ENCODE measurements at regions not wholly inside any gene's neighbourhood (a gene's known extent, or its start where the extent isn't known, plus 50 kb on each side); places are given as distances from the start of the nearest gene placed in this dataset.

DNA sequence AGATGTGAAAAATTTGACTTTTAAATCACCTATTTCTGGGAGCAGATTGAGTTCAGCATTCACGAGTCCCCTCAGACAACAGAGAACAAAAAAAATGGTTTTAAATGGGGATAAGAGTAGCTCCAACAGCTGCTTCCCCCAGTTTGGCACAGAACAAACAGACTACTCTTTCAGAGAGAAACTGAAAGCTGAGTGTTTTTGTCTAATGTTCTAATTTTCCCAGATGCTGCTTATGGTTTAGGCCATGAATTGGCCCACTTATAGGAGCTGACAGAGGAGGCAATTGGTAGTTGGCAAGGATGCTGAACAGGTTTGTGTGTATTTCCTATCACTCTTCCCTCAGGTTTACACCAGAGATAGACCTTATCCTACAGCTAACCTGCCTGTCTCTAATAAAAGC, 1637.4 kb upstream of the PRMT6 start:
- TF ChIP-seq, protein P1, sequence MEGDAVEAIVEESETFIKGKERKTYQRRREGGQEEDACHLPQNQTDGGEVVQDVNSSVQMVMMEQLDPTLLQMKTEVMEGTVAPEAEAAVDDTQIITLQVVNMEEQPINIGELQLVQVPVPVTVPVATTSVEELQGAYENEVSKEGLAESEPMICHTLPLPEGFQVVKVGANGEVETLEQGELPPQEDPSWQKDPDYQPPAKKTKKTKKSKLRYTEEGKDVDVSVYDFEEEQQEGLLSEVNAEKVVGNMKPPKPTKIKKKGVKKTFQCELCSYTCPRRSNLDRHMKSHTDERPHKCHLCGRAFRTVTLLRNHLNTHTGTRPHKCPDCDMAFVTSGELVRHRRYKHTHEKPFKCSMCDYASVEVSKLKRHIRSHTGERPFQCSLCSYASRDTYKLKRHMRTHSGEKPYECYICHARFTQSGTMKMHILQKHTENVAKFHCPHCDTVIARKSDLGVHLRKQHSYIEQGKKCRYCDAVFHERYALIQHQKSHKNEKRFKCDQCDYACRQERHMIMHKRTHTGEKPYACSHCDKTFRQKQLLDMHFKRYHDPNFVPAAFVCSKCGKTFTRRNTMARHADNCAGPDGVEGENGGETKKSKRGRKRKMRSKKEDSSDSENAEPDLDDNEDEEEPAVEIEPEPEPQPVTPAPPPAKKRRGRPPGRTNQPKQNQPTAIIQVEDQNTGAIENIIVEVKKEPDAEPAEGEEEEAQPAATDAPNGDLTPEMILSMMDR (IDR thresholded peaks at IDR 0.05), result no peak
- TF ChIP-seq POLR2A (IDR thresholded peaks at IDR 0.05), result no peak

Data from testis (tissue), 2 donors.